Activated T-helper 1 cell treated with Interleukin-2 at 50 U/mL for 16 hours (primary cell): ENCODE measurements at regions not wholly inside any gene's neighbourhood (a gene's known extent, or its start where the extent isn't known, plus 50 kb on each side); places are given as distances from the start of the nearest gene placed in this dataset.

Experiments used
- DNase-seq: peaks from one replicate; pipeline ENCODE4 v3.0.0-alpha.2; 2020; ENCODE audit warnings: low read depth

DNA sequence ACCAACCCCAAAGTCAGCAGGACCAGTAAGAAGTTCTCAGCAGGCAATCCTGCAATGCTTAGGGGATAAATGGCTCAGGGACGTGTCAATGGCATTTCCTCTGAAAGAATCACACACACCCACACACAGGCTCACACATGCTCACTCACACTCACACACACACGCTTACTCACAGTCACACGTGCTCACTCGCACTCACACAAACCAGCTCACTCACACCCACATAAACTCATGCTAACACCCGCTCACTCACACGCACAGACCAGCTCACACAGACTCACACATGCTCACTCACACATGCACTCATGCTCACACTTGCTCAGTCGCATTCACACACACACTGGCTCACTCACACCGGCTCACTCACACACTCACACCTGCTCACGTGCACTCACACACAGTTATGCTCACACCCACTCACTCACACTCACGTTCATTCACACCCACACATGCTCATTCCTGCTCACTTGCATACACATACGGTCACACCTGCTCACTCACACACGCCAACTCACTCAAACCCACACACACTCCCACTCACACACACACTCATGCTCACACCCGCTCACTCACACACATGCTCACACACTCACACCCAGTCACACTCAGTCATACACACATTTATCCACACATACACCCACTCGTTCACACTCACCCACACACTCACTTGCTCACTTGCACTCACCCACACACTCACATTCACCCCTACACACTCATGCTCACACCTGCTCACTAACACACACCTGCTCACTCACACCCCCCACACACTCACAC is 436.8 kb downstream of the BCL11B start:
- DNase-seq: no peak

DNA sequence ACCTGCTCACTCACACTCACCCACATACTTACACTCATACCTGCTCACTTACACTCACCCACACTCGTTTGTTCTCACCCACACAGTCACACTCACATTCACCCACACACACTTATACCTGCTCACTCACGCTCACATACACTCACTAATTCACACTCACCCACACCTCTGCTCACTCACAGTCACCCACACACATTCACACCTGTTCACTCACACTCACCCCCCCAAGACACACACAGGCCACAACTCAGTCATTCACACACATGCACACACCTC is 436.2 kb downstream of the BCL11B start:
- no peak for DNase-seq

DNA sequence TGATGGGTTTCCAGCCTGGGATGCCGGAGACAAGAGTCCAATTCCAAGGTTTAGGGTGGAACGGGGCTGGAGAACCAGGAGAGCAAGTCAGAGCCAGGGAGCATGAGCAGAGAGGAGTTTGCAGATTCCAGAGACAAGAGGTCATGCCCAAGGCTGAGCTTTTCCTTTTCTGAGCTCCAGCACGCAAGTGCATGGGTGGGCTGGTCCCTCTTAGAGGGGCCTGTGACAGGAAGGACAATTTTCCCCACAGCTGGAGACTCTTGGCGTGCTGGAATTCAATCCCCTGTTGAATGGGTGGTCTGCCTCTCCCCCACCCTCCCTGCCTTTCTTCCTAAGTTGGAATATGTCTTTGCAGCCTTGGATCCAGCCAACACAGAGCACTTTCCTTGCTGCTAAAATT is 431.9 kb downstream of the BCL11B start:
- DNase-seq: no peak

DNA sequence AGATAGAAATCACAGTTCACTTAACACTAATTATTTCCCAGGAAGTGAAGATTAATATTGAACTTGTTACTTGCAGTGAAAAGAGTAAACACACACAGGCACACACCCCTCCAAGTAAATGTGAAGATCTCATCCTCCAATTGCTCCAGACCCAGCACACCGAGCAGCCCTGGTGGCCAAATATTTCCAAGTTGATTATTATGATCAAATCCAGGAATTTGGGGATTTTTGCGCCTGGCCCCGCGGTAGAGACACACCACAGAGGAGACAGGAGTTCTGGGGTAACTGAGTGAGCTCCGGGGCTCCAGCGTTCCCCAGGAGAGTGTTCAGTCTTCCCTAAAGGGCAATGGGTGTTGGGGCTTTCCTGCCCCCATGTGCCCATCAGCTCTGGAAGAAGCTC is 431.5 kb downstream of the BCL11B start:
- DNase-seq: no peak

DNA sequence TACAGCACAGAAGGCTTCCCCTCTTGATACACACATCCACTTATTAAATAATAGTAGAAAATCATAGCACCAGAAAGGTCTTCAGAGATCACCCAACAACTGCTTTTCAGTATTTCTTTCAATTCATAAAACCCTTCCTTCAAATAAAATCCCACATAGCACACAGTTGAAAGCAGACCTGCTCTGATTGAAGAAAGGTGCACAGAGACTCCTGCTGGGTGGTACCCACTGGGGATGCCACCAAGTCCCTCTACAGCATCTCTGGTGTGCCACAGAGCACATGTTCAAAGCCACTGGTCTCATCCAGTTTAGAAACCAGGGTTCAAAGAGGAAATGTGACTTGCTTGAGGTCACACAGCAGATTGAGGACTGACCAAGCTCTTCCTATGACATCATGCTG is 427.5 kb downstream of the BCL11B start:
- DNase-seq: no peak

DNA sequence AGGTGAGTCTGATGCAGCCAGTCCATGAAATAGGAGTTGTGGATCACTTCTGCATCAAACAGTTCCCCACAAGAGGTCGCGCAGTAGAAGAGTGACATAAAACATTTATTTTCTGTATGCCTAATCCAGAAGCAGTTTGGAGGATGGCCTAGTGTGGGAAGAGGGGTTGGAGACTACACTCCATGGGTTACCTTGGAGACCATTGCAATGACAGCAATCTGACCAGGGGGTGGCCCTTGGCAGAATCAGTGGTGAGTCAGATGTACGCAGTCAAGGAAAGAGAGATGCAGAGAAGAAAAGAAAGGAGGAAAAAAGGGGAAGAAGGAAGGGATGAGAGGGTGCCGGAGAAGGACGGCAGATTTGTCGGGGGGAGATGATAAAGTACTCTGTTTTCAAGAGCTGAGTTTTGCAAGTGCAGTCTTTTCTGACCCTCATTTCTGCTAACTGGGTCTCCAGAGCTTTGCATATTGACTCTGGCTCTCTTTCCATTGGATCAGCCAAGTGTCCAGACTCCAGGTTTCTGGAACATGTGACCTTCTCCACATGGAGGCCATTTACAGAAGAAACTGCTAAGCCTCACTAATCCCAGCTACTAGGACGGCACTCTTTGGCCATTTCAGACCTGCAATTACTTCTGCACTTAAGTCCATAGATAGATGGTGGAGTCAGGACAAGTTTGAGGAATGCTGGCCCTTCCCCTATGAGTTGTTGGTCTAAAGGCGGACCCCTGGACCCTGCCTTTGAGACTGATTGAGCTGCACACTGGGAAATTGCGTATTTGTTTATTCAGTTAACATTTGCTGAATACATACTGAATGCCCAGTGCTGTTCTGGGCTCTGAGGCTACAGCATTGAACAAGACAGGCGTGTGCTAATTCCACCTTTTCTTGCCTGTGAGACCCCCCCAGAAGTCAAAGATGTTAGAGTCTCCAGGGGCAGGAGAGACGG is 424.2 kb downstream of the BCL11B start:
- DNase-seq: no peak

DNA sequence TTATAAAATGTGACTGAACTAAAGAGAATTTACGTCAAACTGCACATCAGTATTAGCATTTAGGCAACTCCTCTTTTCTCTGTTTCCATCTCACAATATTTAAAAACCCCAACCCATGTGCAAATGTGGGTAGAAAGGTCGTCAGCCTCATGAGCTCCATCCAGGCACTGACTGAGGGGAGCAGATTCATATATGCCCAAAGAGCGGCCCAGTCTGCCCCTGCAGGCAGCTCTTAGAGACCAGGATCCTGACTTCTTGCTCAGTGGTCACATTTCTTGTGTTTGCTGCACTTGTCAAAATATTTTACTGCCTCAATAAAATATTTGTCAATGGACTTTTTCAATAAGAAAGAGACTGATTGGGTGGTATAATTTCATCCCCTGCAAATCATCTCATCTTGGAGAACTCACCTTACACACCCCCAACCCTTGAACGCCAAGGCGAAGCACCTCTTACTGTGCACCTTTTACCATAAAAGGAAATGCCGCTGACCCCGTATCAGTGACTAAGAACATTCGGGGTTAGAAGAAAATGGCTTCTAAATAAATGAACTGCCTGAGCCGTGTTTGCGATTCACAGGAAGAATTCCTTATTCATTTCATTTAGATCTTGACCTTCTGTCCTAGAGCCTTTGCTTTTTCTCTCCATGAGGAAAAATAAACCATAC is 418.8 kb downstream of the BCL11B start:
- DNase-seq: no peak

DNA sequence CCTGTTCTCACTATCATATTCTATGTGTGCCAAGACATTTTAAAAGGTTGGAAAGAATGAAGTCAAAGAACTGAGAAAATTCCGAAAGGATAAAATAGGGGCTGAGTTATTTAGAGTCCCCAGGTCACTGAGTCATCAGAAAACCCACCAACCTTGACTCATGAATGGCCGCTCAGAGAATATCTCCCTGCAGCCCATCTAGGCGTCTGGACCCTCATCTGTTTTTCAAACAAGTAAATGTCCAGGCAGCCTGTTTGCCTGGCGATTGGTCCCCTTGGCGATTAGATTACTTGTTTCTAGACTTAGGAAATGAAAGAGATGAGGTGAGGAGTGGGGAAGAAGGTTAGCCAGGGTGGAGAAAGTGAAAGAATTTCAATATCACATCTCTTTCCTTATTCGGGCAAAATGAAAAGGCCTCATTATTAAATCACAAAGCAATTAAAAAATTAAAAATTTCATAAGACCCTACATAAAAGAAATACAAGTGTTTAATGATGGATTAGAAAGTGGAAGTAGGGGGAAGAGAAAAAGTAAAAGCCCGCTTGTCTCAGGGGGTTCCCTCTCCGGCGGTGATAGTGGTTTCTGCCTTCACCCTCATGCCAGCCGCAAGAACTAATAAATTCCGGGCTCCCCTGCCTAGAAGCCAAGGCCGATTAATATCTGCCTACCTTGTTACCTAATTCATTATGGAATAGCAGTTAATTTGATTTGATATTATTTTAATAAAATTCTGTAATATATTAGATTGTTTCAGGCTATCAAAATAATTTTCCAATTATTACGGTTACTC is 415.9 kb downstream of the BCL11B start:
- no peak for DNase-seq

DNA sequence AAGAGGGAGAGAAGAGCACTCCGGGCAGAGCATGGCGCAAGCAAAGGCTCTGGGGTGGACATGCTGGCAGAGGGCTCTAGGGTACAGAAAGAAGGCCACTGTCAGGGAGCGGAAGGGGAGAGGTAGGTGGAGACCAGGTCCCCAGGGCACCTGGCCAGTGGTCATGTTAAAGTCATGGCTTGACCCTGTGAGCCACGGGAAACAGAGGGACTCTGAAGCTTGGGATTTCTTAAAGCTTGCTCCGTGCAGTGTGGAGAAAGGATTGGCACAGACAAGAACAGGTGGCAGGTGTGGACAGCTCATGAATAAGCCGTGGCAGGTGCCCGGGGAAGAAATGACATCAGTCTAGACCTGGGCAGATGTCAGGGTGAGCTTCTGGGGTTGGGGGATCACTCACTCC is 413.8 kb downstream of the BCL11B start:
- no peak for DNase-seq

DNA sequence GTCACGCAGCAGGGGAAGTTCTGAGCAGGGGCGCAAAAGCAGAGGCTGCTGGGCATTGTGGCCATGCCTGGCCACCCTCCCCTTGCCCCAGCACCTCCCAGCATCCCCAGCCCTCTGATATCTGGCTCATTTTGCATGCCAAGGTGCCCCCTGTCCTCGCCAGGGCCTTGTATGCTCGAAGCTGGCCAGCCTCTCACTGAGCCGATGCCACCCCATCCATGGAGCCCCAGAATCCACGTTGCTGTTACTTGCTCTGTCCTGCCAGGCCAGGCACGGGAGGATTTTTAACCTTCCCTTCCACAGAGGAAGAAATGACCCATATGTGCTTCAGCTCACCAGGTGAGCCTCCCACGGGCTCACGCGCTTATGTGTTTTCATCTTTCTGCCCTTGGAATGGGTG is 413.4 kb downstream of the BCL11B start:
- DNase-seq: no peak

DNA sequence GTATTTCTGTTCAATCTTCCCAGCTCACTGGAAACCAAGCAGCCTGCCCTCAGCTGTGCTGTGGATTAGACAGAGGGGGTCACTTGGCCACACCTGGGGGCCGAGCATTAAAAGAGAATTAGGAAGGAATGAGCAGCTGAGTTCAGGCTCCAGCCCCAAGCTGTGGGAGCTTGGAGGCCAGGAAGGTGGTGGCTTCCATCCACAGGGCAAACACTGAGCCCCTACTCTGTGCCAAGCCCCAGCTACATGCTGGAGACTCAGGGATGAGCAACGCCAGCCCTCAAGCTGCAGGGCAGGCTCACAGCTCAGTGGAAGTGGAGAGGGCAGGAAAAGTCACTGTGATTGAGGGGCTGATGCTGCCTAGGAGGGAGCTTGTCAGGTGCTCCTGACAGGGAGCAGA is 412.7 kb downstream of the BCL11B start:
- DNase-seq: no peak

DNA sequence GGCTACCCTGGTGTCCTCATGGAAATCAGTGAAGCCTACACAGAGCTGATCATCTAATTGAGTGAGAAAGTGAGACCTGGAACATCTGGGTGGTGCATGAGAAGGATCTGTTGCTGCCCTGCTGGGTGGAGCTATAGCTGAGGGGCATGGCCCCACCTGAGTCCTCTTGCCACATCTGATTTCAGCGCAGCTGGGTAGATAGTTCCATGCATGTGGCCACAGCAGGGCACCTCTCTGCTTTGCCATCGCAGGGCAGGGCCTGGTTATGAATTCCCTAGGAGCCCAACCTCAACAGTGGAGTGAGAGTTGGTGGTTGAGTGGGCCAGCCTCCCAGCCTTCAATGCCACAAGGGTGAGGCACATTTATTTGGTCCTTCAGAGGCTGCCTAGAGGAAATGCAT is 407.8 kb downstream of the BCL11B start:
- no peak for DNase-seq

DNA sequence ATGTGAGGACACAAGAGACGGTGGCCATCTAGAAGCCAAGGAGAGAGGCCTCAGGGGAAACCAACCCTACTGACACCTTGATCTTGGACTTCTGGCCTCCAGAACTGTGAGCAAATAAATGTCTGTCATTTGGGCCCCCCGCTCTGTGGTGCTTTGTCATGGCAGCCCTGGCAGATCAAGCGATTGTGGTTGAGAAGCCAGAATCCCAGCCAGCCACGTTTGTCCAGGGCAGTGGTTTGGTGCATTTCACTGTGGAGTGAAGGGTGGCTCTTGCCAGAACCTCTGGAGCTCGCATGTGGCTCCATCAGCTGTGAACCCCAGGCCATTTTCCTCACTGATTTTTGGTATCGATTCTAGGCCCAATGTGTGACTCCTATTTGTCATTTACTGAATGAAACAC is 404.9 kb downstream of the BCL11B start:
- no peak for DNase-seq

DNA sequence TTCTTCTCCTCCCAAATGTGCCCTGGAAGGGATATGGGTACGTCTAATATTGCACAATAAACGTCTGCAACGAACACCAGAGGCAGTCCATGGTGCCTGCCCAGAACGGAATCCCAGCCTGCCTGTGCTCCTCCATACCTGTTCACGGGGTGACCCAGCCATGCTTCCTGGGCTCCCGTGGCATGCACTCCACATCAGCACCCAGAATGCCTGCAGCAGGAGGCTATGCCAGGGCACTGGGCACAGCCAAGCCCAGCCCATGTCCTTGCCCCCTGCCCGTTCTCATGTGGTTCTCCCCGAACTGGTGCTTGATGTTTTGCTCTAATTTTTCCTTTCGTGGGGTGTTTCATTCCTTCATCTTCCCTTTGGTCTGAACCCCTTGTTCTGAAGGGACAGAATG is 404.3 kb downstream of the BCL11B start:
- no peak for DNase-seq

DNA sequence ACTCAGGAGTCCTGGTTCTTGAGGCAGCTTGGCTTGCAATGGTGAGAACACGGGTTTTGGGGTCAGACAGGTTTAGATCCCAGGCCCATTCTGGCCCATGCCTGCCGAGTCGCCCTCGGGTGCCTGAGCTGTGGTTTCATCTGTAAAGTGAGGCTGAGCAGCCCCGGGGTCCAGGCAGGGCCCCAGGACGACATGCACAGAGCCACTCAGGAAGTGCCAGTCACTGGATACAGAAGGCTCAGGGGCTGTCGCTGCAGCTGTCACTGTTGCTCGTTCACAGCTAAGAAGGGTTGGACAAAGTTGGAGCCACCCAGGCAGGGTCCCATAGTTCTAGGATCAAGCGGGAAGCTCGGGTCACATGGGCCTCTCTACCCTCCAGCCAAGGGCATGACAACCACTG is 403.1 kb downstream of the BCL11B start:
- no peak for DNase-seq

DNA sequence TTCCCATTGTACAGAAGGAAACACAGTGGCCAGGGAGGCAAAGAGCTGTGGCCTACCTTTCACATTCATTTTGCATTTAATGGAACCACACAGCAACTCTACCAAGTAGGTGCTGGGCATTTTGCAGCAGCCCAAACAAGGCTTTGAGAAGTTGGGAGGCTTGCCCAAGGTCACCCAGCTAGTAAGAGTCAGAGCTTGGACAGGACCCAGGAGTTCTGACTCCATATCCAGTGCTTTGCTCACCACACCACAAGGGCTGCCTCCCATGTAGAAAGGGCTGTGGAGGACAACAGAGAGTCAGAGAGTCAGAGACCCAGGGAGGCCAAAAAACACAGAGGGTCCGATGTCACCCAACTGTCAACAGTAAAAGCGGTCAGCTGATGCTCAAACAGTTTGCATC is 400.2 kb downstream of the BCL11B start:
- DNase-seq: no peak

DNA sequence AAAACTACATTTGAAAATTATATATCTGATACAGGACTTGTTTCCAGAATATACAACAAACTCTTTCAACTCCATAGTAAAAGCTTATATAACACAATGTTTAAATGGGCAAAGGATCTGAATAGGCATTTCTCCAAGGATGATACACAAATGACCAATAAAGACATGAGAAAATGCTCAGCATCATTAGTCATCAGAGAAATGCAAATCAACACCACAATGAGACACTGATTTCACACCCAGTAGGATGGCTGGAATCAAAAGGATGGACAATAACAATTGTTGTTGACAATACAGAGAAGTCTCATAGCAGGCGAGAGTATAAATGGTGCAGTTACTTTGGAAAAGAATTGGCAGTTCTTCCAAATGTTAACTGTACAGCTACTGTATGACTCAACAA is 394.9 kb downstream of the BCL11B start:
- DNase-seq: no peak

DNA sequence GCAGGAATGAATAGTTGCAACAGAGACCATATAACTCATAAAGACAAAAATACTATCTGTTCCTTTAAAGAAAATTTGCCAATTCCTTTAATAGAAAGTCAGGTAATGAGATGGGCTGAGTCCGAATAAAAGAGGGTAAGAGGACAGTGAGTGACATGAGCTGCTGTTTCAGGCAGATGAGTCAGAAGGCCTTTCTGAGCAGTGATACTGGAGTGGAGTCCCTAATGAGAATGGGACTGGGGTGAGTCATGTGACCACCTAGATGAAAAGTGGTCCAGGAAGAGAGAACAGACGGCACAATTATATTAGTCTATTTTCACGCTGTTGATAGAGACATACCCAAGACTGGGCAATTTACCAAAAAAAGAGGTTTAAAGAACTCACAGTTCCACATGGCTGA is 393.7 kb downstream of the BCL11B start:
- DNase-seq: no peak

DNA sequence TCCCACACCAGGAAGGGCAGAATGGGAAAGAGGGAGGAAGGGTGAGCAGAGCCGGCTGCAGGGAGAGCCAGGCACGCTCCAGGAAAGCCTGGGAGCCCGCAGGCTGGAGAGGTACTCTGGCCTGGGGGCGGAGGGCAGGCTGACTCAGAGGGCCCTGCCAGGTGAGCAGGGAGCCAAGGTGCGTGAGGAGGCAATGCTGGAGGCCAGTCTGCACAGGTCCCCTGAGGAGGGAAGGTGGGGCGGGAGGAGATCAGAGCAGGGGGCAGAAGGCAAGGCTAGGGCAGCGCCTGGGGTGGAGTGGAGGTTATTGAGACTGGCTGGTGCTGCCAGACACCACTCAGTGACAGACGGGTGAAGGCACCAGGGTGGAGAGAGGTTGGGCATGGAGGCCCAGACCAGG is 385.0 kb downstream of the BCL11B start:
- no peak for DNase-seq

DNA sequence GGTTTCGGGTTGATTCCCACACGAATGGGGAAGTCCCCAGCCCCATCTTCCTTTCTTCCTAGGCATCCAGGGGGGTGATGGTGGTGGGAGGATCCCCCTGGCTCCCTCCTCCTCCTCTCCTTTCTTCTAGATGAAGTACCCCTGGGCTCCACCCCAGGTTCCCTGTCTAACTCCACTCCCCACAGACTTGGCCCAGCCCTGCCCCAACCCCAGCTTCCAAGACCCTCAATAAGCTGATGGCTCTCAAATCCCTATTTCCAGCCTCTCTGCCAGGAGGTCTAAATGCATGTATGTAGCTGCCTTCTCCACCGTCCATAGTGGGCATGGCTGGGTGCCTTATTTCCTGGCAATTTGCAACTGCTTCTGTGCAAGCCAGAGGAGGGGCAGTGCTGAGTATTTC is 383.7 kb downstream of the BCL11B start:
- no peak for DNase-seq

DNA sequence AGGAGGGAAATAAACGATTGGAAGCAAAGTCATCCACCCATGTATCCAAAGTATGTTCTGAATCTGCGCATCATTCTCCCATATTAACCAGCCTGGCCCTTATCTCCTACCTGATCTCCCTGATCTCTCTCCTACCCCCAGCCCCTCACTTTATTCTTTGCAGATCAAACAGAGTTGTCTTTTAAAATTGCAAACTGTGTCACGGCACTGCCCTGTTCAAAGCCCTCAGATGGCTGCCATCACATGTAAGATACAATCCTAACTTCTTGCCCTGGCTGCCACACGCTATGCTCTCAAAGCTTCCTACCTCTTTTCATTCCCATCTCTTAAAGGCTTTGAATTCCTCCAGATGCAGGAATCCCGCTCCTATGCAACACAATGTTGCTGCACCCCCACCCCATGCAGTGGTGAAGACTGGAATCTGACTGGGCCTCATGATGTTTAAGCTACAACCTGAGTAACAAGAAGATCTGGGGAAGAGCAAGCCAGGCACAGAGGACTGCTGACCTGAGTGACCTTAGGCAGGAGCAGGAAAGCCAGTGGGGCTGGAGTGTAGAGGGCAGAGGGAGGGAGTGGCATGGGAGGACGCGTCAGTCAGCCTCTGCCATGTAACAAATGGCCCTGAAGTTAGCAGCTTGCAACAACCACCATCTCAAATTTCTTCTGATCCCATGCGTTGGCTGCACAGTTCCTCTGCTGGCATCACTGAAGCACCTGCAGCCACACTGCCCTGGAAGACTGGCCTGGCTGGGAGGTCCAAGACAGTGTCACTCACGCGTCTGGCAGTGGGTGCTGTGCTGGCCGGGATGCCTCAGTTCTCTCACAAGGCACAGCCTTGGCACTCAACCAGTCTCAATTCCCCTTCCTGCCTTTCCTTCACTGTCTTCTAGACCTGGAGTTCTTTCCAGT is 382.8 kb downstream of the BCL11B start:
- no peak for DNase-seq
